ENCODE measurements at regions not wholly inside any gene's neighbourhood (a gene's known extent, or its start where the extent isn't known, plus 50 kb on each side); places are given as distances from the start of the nearest gene placed in this dataset.

DNA sequence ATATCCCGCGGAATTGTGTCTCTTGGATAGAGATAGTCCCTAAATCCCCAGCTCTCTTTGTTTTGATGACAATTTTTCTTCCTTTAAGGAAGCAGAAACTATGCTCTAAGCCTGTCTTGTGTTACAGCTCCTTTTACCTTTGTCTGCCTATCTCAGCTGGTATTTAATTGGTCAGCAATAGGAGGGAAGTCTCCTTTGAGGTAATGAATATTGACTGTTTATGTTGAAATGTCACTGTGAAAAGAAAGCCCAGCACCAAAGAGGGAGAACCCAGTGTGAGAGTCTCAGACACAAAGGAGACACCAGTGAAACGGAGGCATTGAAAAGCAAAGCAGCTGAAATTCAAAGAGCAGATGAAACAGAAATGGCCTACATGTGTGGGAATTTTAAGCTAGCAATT, 372.6 kb downstream of the NR2F2 start:
- H3K4me3 ChIP-seq (replicated peaks in 1 of 3; ENCODE audit: insufficient read depth in 1 of 3, low read depth in 1 of 3, low read length in 3 of 3), result no peak overlapping the region
- H3K4me1 ChIP-seq (ENCODE audit: control insufficient read depth, extremely low read depth, insufficient read depth, low read length), result no peaks in the 10 kb centered on the region
- DNase-seq (ENCODE audit: low read depth, low spot score), result no peak
- no peaks in the 10 kb centered on the region for H3K27me3 ChIP-seq (ENCODE audit: control insufficient read depth in 2 of 2, insufficient read depth in 2 of 2, low read length in 2 of 2)
- no peak overlapping the region for H3K4me2 ChIP-seq (ENCODE audit: insufficient read depth, low read length)
- BruUV-seq (replicated peaks), result no TSS peak
- dilution Hi-C loops (cut with MboI; ENCODE audit: extremely low pct_ligation_motif_present, low sequenced_read_pairs), result no loop called here
- no peaks in the 10 kb centered on the region for H3K79me2 ChIP-seq (ENCODE audit: control insufficient read depth, insufficient read depth, low read length)
- no peak overlapping the region for H3K27ac ChIP-seq (ENCODE audit: insufficient read depth, low read depth, low read length)
- no peaks in the 10 kb centered on the region for H3K9me1 ChIP-seq (replicated peaks; ENCODE audit: control insufficient read depth, extremely low read depth, insufficient read depth, low read length)
- intact Hi-C loops (cut with micrococcal nuclease), result loop anchor here (5.0 kb wide), 1 partner anchor 346 kb away; no protein-coding TSS in a partner anchor
- POLR2A ChIA-PET, result no interaction called here
- no peak for TF ChIP-seq POLR2A (IDR thresholded peaks at IDR 0.05; ENCODE audit: low read depth, low read length)
- TF ChIP-seq EZH2 (IDR thresholded peaks at IDR 0.05; ENCODE audit: borderline replicate concordance, low read depth, low read length, severe bottlenecking), result no peak
- TF ChIP-seq JUN (IDR thresholded peaks at IDR 0.05; ENCODE audit: borderline replicate concordance, insufficient read depth, insufficient read length, low read depth), result no peak
- no peak for TF ChIP-seq MYC (IDR thresholded peaks at IDR 0.05; ENCODE audit: low read depth, low read length)
- no peak for TF ChIP-seq POLR2AphosphoS5 (IDR thresholded peaks at IDR 0.05; ENCODE audit: insufficient read depth, low read depth, low read length)
- no peak for TF ChIP-seq MAX (IDR thresholded peaks at IDR 0.05; ENCODE audit: insufficient read depth, insufficient read length)
- no peak for TF ChIP-seq CTCF (IDR thresholded peaks at IDR 0.05; ENCODE audit: extremely low read depth in 1 of 2, insufficient read depth in 1 of 2, low read depth in 1 of 2, low read length in 2 of 2)
- no peak for TF ChIP-seq GATA2 (IDR thresholded peaks at IDR 0.05; ENCODE audit: insufficient read depth, insufficient read length, low read depth, low read length)
- no peak for TF ChIP-seq FOS (IDR thresholded peaks at IDR 0.05; ENCODE audit: borderline replicate concordance, insufficient read depth, low read length)
- no peaks in the 10 kb centered on the region for H3K36me3 ChIP-seq (ENCODE audit: control insufficient read depth in 2 of 2, extremely low read depth in 1 of 2, insufficient read depth in 2 of 2, low read length in 2 of 2)
- H3K9me3 ChIP-seq (replicated peaks; ENCODE audit: control insufficient read depth, insufficient read depth, low read length), result no peaks in the 10 kb centered on the region
- H4K20me1 ChIP-seq (replicated peaks; ENCODE audit: control insufficient read depth, extremely low read depth, insufficient read depth, low read length), result no peaks in the 10 kb centered on the region
- no peak overlapping the region for H2AFZ ChIP-seq (ENCODE audit: low read depth, low read length)
- CTCF ChIA-PET, result interaction anchor here (1.2 to 1.7 kb wide), 2 partner anchors 12 to 165 kb away, joined by 3 to 7 read pairs; no protein-coding TSS in a partner anchor
- no peak overlapping the region for H3K9ac ChIP-seq (replicated peaks; ENCODE audit: extremely low read depth, insufficient read depth, low read length)
- no peak for FAIRE-seq

All from endothelial cell of umbilical vein (primary cell).